Stimulated activated CD4-positive, alpha-beta T cell treated with anti-CD3 and anti-CD28 coated beads, Interleukin-15, amount 100 ng/mL, for 1 hour (primary cell): ENCODE measurements at regions not wholly inside any gene's neighbourhood (a gene's known extent, or its start where the extent isn't known, plus 50 kb on each side); places are given as distances from the start of the nearest gene placed in this dataset.
"Not testable (repeated sequence)": the region's sequence is repeated elsewhere in the genome, so short reads cannot be mapped to it uniquely, and the experiment has no call there.

Experiments
- DNase-seq, 2 donors: peaks; one replicate each; pipeline ENCODE4 v3.0.0-alpha.2; 2020; ENCODE audit warnings: low read depth in 1 of 2, low spot score in 1 of 2

- DNase-seq = no peak
These were observed 203.1 kb downstream of the ARHGEF9 start for GRCh38 chrX:63581906-63582305.

- DNase-seq = no peak
These were observed 203.6 kb downstream of the ARHGEF9 start for GRCh38 chrX:63581398-63581797.

GRCh38 chrX:63576533-63576932 is 208.5 kb downstream of the ARHGEF9 start:
- no peak for DNase-seq

GRCh38 chrX:63575700-63576099 is 209.3 kb downstream of the ARHGEF9 start:
- DNase-seq = not testable (repeated sequence)

GRCh38 chrX:63566856-63567255 is 215.7 kb upstream of the SPIN4 start:
- no peak for DNase-seq

- DNase-seq = no peak
These were observed 210.3 kb upstream of the SPIN4 start for GRCh38 chrX:63561425-63561824.

- peak; percentile 1 to 6 for DNase-seq
These were observed 209.6 kb upstream of the SPIN4 start for GRCh38 chrX:63560601-63561218.

- DNase-seq = no peak
These were observed 200.7 kb upstream of the SPIN4 start for GRCh38 chrX:63551856-63552255.

GRCh38 chrX:63530654-63531053 is 179.5 kb upstream of the SPIN4 start:
- no peak for DNase-seq

- no peak for DNase-seq
These were observed 178.8 kb upstream of the SPIN4 start for GRCh38 chrX:63529961-63530360.

- no peak for DNase-seq
These were observed 175.7 kb upstream of the SPIN4 start for GRCh38 chrX:63526863-63527262.

- no peak for DNase-seq
These were observed 174.4 kb upstream of the SPIN4 start for GRCh38 chrX:63525491-63525890.

GRCh38 chrX:63519368-63519767 is 168.2 kb upstream of the SPIN4 start:
- DNase-seq = not testable (repeated sequence)

- DNase-seq = no peak
These were observed 163.5 kb upstream of the SPIN4 start for GRCh38 chrX:63514569-63515080.

GRCh38 chrX:63513825-63514568 is 162.9 kb upstream of the SPIN4 start:
- DNase-seq = no peak

- no peak for DNase-seq
These were observed 160.2 kb upstream of the SPIN4 start for GRCh38 chrX:63511361-63511760.

- DNase-seq = no peak
These were observed 157.5 kb upstream of the SPIN4 start for GRCh38 chrX:63508668-63509067.

GRCh38 chrX:63506320-63506719 is 155.2 kb upstream of the SPIN4 start:
- DNase-seq = no peak

- no peak for DNase-seq
These were observed 152.4 kb upstream of the SPIN4 start for GRCh38 chrX:63503541-63503940.

- no peak for DNase-seq
These were observed 137.6 kb upstream of the SPIN4 start for GRCh38 chrX:63488546-63489373.

- no peak for DNase-seq
These were observed 124.1 kb upstream of the SPIN4 start for GRCh38 chrX:63475200-63475599.

GRCh38 chrX:63471004-63471403 is 119.9 kb upstream of the SPIN4 start:
- DNase-seq = no peak
